Inflammatory macrophage (primary cell): ENCODE measurements at regions not wholly inside any gene's neighbourhood (a gene's known extent, or its start where the extent isn't known, plus 50 kb on each side); places are given as distances from the start of the nearest gene placed in this dataset.
"Not testable (repeated sequence)": the region's sequence is repeated elsewhere in the genome, so short reads cannot be mapped to it uniquely, and the experiment has no call there.

Experiments used
- DNase-seq, 2 donors: peaks; one replicate each; pipeline ENCODE4 v3.0.0-alpha.2; 2020 to 2022

- no peak for DNase-seq
These were observed 1202.4 kb upstream of the SEMA6A start for GRCh38 chr5:117776977-117777376.

GRCh38 chr5:117769877-117770276 is 1195.3 kb upstream of the SEMA6A start:
- no peak for DNase-seq

GRCh38 chr5:117763271-117763670 is 1188.6 kb upstream of the SEMA6A start:
- no peak for DNase-seq

GRCh38 chr5:117761186-117761585 is 1186.6 kb upstream of the SEMA6A start:
- no peak for DNase-seq

- DNase-seq: no peak
These were observed 1185.4 kb upstream of the SEMA6A start for GRCh38 chr5:117759849-117760499.

GRCh38 chr5:117752403-117752802 is 1177.8 kb upstream of the SEMA6A start:
- no peak for DNase-seq

- DNase-seq: no peak
These were observed 1173.7 kb upstream of the SEMA6A start for GRCh38 chr5:117748336-117748735.

- no peak for DNase-seq
These were observed 1168.7 kb upstream of the SEMA6A start for GRCh38 chr5:117743337-117743736.

- DNase-seq: no peak
These were observed 1167.1 kb upstream of the SEMA6A start for GRCh38 chr5:117741655-117742206.

GRCh38 chr5:117740268-117740667 is 1165.6 kb upstream of the SEMA6A start:
- DNase-seq: no peak

GRCh38 chr5:117738571-117738970 is 1163.9 kb upstream of the SEMA6A start:
- no peak for DNase-seq

GRCh38 chr5:117736698-117737097 is 1162.1 kb upstream of the SEMA6A start:
- DNase-seq: no peak

GRCh38 chr5:117734056-117734455 is 1159.4 kb upstream of the SEMA6A start:
- DNase-seq: no peak

- DNase-seq: no peak
These were observed 1158.4 kb upstream of the SEMA6A start for GRCh38 chr5:117733051-117733450.

GRCh38 chr5:117732264-117732663 is 1157.6 kb upstream of the SEMA6A start:
- no peak for DNase-seq

GRCh38 chr5:117731446-117731845 is 1156.8 kb upstream of the SEMA6A start:
- no peak for DNase-seq

- DNase-seq: not testable (repeated sequence)
These were observed 1146.2 kb upstream of the SEMA6A start for GRCh38 chr5:117720784-117721183.

- no peak for DNase-seq
These were observed 1144.8 kb upstream of the SEMA6A start for GRCh38 chr5:117719413-117719812.

- DNase-seq: no peak
These were observed 1139.1 kb upstream of the SEMA6A start for GRCh38 chr5:117713585-117714198.

GRCh38 chr5:117701062-117701461 is 1126.4 kb upstream of the SEMA6A start:
- no peak for DNase-seq

- no peak for DNase-seq
These were observed 1118.0 kb upstream of the SEMA6A start for GRCh38 chr5:117692606-117693005.

GRCh38 chr5:117691081-117691870 is 1116.7 kb upstream of the SEMA6A start:
- no peak for DNase-seq

- no peak for DNase-seq
These were observed 1116.0 kb upstream of the SEMA6A start for GRCh38 chr5:117690612-117691011.

GRCh38 chr5:117686926-117687325 is 1112.3 kb upstream of the SEMA6A start:
- DNase-seq: no peak
